K562 (cell line): ENCODE measurements at regions not wholly inside any gene's neighbourhood (a gene's known extent, or its start where the extent isn't known, plus 50 kb on each side); places are given as distances from the start of the nearest gene placed in this dataset.

Experiments used
- ATAC-seq: fragments of 200-7000 bp; cut with Tn5 transposase; 3 replicates; pipeline ENCODE4 v1.9.1; 2020; ENCODE audit warnings: moderate library complexity
- BruUV-seq: library from RNA; stranded (reverse); fragments of 400-500 nt; replicated peaks from 2 replicates; lab custom pipeline; 2021; lab: Mats Ljungman, UMichigan
- CTCF ChIA-PET: fragments of 300-600 bp; formaldehyde crosslinking; extraction: SDS; loops from one replicate; lab custom pipeline; 2021; ENCODE audit warnings: low intra/inter-chr PET ratio; lab: Yijun Ruan, JAX
- POLR2A ChIA-PET: fragments of 300-600, 350-650 bp; sonication (Branson Sonifier 250); formaldehyde crosslinking; extraction: SDS; loops from one replicate; lab custom pipeline; 2021; ENCODE audit warnings: antibody characterized with exemption, inconsistent platforms; lab: Yijun Ruan, JAX
- DNase-seq, 4 experiments: peaks; one replicate each; pipeline versions ENCODE4 v3.0.0 to v3.0.0-alpha.2; 2011 to 2018; ENCODE audit warnings: low spot score in 3 of 4, mixed read lengths in 3 of 4; ENCODE audit errors: extremely low read depth in 1 of 4
- FAIRE-seq: peaks from 2 replicates; lab custom pipeline; 2011; peaks lifted over from hg19 to GRCh38; lab: Jason Lieb, UNC
- H2AFZ ChIP-seq: 2 replicates; pipeline ENCODE4 v1.6.0; 2011; ENCODE audit warnings: low read depth, low read length, control low read depth, inconsistent platforms
- H3K27ac ChIP-seq: fragments of 200-600 bp; 3 replicates; pipeline ENCODE4 v1.8.0; 2011; ENCODE audit warnings: low read depth, mild to moderate bottlenecking, control low read depth, inconsistent platforms, low read length, moderate library complexity, mixed read lengths; ENCODE audit errors: extremely low read depth
- H3K27me3 ChIP-seq, 2 experiments: fragments of 300-600 bp in 1 of 2; 2 replicates in 1 of 2; 3 replicates in 1 of 2; pipeline versions ENCODE4 v1.6.0 to v1.8.0; 2011; ENCODE audit warnings: inconsistent platforms in 2 of 2, low read length in 2 of 2, mild to moderate bottlenecking in 1 of 2, mixed read lengths in 1 of 2, moderate library complexity in 1 of 2; ENCODE audit not compliant: control insufficient read depth in 2 of 2, insufficient read depth in 2 of 2
- H3K36me3 ChIP-seq: fragments of 300-600 bp; 3 replicates; pipeline ENCODE4 v1.8.0; 2011; ENCODE audit warnings: mild to moderate bottlenecking, low read length, inconsistent platforms; ENCODE audit not compliant: control insufficient read depth, insufficient read depth
- H3K4me1 ChIP-seq, 2 experiments: fragments of 200-600 bp in 1 of 2; replicated peaks in 1 of 2; 2 replicates in 1 of 2; 3 replicates in 1 of 2; pipeline versions ENCODE4 v1.5.1 to v1.8.0; 2011; ENCODE audit warnings: inconsistent platforms in 2 of 2, low read length in 2 of 2, mild to moderate bottlenecking in 1 of 2, mixed read lengths in 1 of 2, moderate library complexity in 1 of 2; ENCODE audit not compliant: control insufficient read depth in 2 of 2, insufficient read depth in 2 of 2
- H3K4me2 ChIP-seq: 2 replicates; pipeline ENCODE4 v1.6.1; 2011; ENCODE audit warnings: low read length, control low read depth, inconsistent platforms, mixed read lengths; ENCODE audit not compliant: insufficient read depth
- H3K4me3 ChIP-seq: fragments of 200-600 bp; sonication (generic), shearing (Covaris generic); 2 replicates; pipeline ENCODE4 v1.5.1; 2016; ENCODE audit warnings: control low read depth, inconsistent platforms
- H3K79me2 ChIP-seq: fragments of 200-600 bp; 3 replicates; pipeline ENCODE4 v1.8.0; 2011; ENCODE audit warnings: low read length, inconsistent platforms; ENCODE audit not compliant: control insufficient read depth, insufficient read depth
- H3K9ac ChIP-seq, 2 experiments: 2 replicates each; pipeline versions ENCODE4 v1.6.0 to v1.6.1; 2011; ENCODE audit warnings: low read depth in 2 of 2, low read length in 2 of 2, control low read depth in 1 of 2, inconsistent platforms in 1 of 2, mild to moderate bottlenecking in 1 of 2, mixed read lengths in 1 of 2; ENCODE audit not compliant: insufficient read depth in 1 of 2
- H3K9me1 ChIP-seq: one replicate; pipeline ENCODE4 v1.6.0; 2011; ENCODE audit warnings: inconsistent platforms, mild to moderate bottlenecking, low read length, moderate library complexity; ENCODE audit not compliant: control insufficient read depth, insufficient read depth
- H3K9me3 ChIP-seq: replicated peaks from 2 replicates; pipeline ENCODE4 v1.5.1; 2011; ENCODE audit warnings: low read depth, low read length, inconsistent platforms; ENCODE audit not compliant: control insufficient read depth, insufficient read depth
- H4K20me1 ChIP-seq: replicated peaks from 2 replicates; pipeline ENCODE4 v1.6.1; 2011; ENCODE audit warnings: low read length, inconsistent platforms, mixed read lengths; ENCODE audit not compliant: control insufficient read depth, insufficient read depth
- ATF3 ChIP-seq, 2 experiments: fragments of 450-650 bp in 1 of 2; sonication (generic) in 1 of 2; formaldehyde crosslinking in 1 of 2; IDR thresholded peaks in 1 of 2; conservative IDR thresholded peaks in 1 of 2; 2 replicates each; pipeline versions ENCODE4 v1.6.1 to v1.8.1; 2016 to 2023; ENCODE audit warnings: mild to moderate bottlenecking in 2 of 2, moderate library complexity in 2 of 2, inconsistent platforms in 1 of 2, missing genetic modification reagents in 1 of 2
- CEBPG ChIP-seq, 3 experiments: fragments of 200-800 bp in 1 of 3; sonication (Bioruptor generic) in 1 of 3; sonication (generic) in 1 of 3; formaldehyde crosslinking in 1 of 3; IDR thresholded peaks in 2 of 3; conservative IDR thresholded peaks in 1 of 3; 2 replicates each; pipeline versions ENCODE4 v1.6.1 to v1.8.0; 2016 to 2022; ENCODE audit warnings: missing compliant biosample characterization in 2 of 3, missing genetic modification characterization in 2 of 3, mild to moderate bottlenecking in 1 of 3, missing genetic modification reagents in 1 of 3
- DMBX1 ChIP-seq: fragments of 250-450 bp; sonication (Bioruptor Pico); IDR thresholded peaks from 2 replicates; pipeline ENCODE4 v1.8.0; 2022; ENCODE audit warnings: inconsistent platforms, mild to moderate bottlenecking, moderate library complexity, borderline replicate concordance
- E2F3 ChIP-seq: fragments of 250-450 bp; sonication (Bioruptor Pico); IDR thresholded peaks from 2 replicates; pipeline ENCODE4 v1.4.0; 2020; ENCODE audit warnings: mild to moderate bottlenecking
- E4F1 ChIP-seq: fragments of 250-450 bp; sonication (Bioruptor Pico); IDR thresholded peaks from 2 replicates; pipeline ENCODE4 v1.5.0; 2021; ENCODE audit warnings: mild to moderate bottlenecking, borderline replicate concordance
- ELF2 ChIP-seq: fragments of 250-450 bp; sonication (Bioruptor Pico); IDR thresholded peaks from 2 replicates; pipeline ENCODE4 v1.5.0; 2021; ENCODE audit warnings: mild to moderate bottlenecking
- NR2C2 ChIP-seq, 2 experiments: fragments of 200-800 bp in 1 of 2; sonication (Bioruptor generic) in 1 of 2; sonication (generic) in 1 of 2; formaldehyde crosslinking in 1 of 2; IDR thresholded peaks; 2 replicates each; pipeline versions ENCODE4 v1.6.1 to v1.8.0; 2016 to 2022; ENCODE audit warnings: mild to moderate bottlenecking in 1 of 2, missing compliant biosample characterization in 1 of 2, missing genetic modification characterization in 1 of 2, missing genetic modification reagents in 1 of 2
- SNRNP70 ChIP-seq: fragments of 200-400 bp; formaldehyde crosslinking; optimal IDR thresholded peaks from 2 replicates; pipeline ENCODE3; 2017; ENCODE audit warnings: low read depth, low read length
- XRCC4 ChIP-seq: IDR thresholded peaks from one replicate; pipeline ENCODE4 v1.6.1; 2011; ENCODE audit not compliant: insufficient read depth, insufficient read length; ENCODE audit errors: extremely low read depth
- ZNF584 ChIP-seq: fragments of 200-800 bp; sonication (Bioruptor generic); IDR thresholded peaks from 2 replicates; pipeline ENCODE4 v1.6.1; 2016; ENCODE audit warnings: low read depth, mild to moderate bottlenecking, missing genetic modification characterization, missing compliant biosample characterization
- WGBS: fragments of 100-300 bp; shearing (Covaris generic); methylation state at CpG from one replicate; pipeline ENCODE4 v1.1.6; 2016; ENCODE audit warnings: low coverage, mixed read lengths; ENCODE audit not compliant: insufficient coverage; ENCODE audit errors: missing lambda C conversion rate; 5-methylcytosine and 5-hydroxymethylcytosine counted together
- in situ Hi-C: fragments of 300-500 bp; cut with MboI; formaldehyde crosslinking; loops from 4 replicates; pipeline ENCODE4 v1.15.0; 2018; ENCODE audit warnings: inconsistent platforms, mixed read lengths
- intact Hi-C: fragments of 100-400 bp; cut with micrococcal nuclease; formaldehyde crosslinking; loops from 2 replicates; pipeline ENCODE4 v1.14.2; 2022

GRCh38 chr18:22503803-22504202 lies 86.1 kb upstream of the CTAGE1 start:
- ATAC-seq (peak; percentile 70), DNase-seq (no peak), FAIRE-seq (no peak)
- Histone ChIP-seq H3K79me2 (no peaks in the 10 kb centered on the region), H3K4me2 (no peak overlapping the region), H4K20me1 (no peaks in the 10 kb centered on the region), H3K9me1 (no peaks in the 10 kb centered on the region), H3K27ac (no peak overlapping the region), H2AFZ (no peak overlapping the region; the same call in 1 of the 2 replicates), H3K36me3 (no peaks in the 10 kb centered on the region), H3K27me3 (no peaks in the 10 kb centered on the region), H3K9ac (no peak overlapping the region), H3K9me3 (no peaks in the 10 kb centered on the region), H3K4me3 (no peak overlapping the region), H3K4me1 (0 out of 5 replicates have a peak, but pooled peaks cover 0 to 6% of the 10 kb centered on the region in 2 experiments)
- 29% methylated on average over 3 of the region's 3 CpGs for WGBS
- ChIA-PET CTCF (no interaction called here), POLR2A (interaction anchor here (0.6 to 1.6 kb wide), 2 partner anchors 10 to 12 kb away, joined by 3 to 8 read pairs; no protein-coding TSS in a partner anchor)
- BruUV-seq, result no TSS peak
- no peak for TF ChIP-seq E4F1 (CRISPR knock-in tag)
- no peak for TF ChIP-seq CEBPG (CRISPR knock-in tag; IDR thresholded peaks at IDR 0.05)
- TF ChIP-seq CEBPG (tag; conservative IDR thresholded peaks at IDR 0.05 in 1 of 2, IDR thresholded peaks at IDR 0.05 in 1 of 2), result peak; percentile 66 to 71
- peak; percentile 61; the same call in 1 of the 2 replicates for TF ChIP-seq ZNF584 (CRISPR knock-in tag)
- TF ChIP-seq ELF2, result 0 out of 2 replicates have a peak, but pooled peaks have one; percentile 29
- no peak for TF ChIP-seq SNRNP70
- TF ChIP-seq NR2C2 (CRISPR knock-in tag; IDR thresholded peaks at IDR 0.05), result no peak
- TF ChIP-seq NR2C2 (tag; IDR thresholded peaks at IDR 0.05), result peak; percentile 42; the same call in 1 of the 2 replicates
- TF ChIP-seq XRCC4, result no peak
- peak; percentile 53; the same call in 1 of the 2 replicates for TF ChIP-seq DMBX1
- 0 out of 2 replicates have a peak, but pooled peaks have one; percentile 29 for TF ChIP-seq E2F3 (CRISPR knock-in tag)
- TF ChIP-seq ATF3 (IDR thresholded peaks at IDR 0.05), result peak; percentile 69; the same call in 1 of the 2 replicates
- no peak for TF ChIP-seq ATF3 (CRISPR knock-in tag; conservative IDR thresholded peaks at IDR 0.05)
- intact Hi-C loops, result no loop called here
- in situ Hi-C loops, result no loop called here
